NB4 (cell line): ENCODE measurements at regions not wholly inside any gene's neighbourhood (a gene's known extent, or its start where the extent isn't known, plus 50 kb on each side); places are given as distances from the start of the nearest gene placed in this dataset.
"Not testable (repeated sequence)": the region's sequence is repeated elsewhere in the genome, so short reads cannot be mapped to it uniquely, and the experiment has no call there.

Source experiments
- DNase-seq: peaks from one replicate; pipeline ENCODE4 v3.0.0; 2010; ENCODE audit warnings: low read depth
- H3K4me3 ChIP-seq: one replicate; pipeline ENCODE4 v1.5.1; 2011; ENCODE audit warnings: mild to moderate bottlenecking, low read depth, low read length, moderate library complexity
- CTCF ChIP-seq: IDR thresholded peaks from one replicate; pipeline ENCODE4 v1.5.1; 2012; ENCODE audit warnings: low read depth, low read length
- MAX ChIP-seq: IDR thresholded peaks from 2 replicates; pipeline ENCODE4 v1.6.1; 2011; ENCODE audit warnings: low read depth, low read length
- MYC ChIP-seq: IDR thresholded peaks from 2 replicates; pipeline ENCODE4 v1.6.1; 2011; ENCODE audit warnings: low read depth, low read length
- POLR2A ChIP-seq: IDR thresholded peaks from 2 replicates; pipeline ENCODE4 v1.6.1; 2011; ENCODE audit warnings: mild to moderate bottlenecking; ENCODE audit not compliant: insufficient read length; ENCODE audit errors: extremely low read depth

- no peak overlapping the region for H3K4me3 ChIP-seq
- no peak for DNase-seq
- TF ChIP-seq CTCF (no peak), MYC (no peak), MAX (no peak), POLR2A (no peak)
Measured at GRCh38 chr13:110971486-110971885, 56.6 kb upstream of the ANKRD10 start.

- DNase-seq, H3K4me3 ChIP-seq: not testable (repeated sequence)
Measured at GRCh38 chr13:110967156-110967855, 52.4 kb upstream of the ANKRD10 start.

GRCh38 chr13:110965755-110966134 is 50.9 kb upstream of the ANKRD10 start:
- no peak overlapping the region for H3K4me3 ChIP-seq
- TF ChIP-seq POLR2A (no peak), MAX (no peak), MYC (no peak), CTCF (no peak)
- no peak for DNase-seq

- H3K4me3 ChIP-seq, result no peak overlapping the region
- TF ChIP-seq CTCF (no peak), POLR2A (no peak), MAX (no peak), MYC (no peak)
- peak; percentile 14 for DNase-seq
Measured at GRCh38 chr13:110965038-110965754, 50.3 kb upstream of the ANKRD10 start.
